GM23338 (cell line): ENCODE measurements at regions not wholly inside any gene's neighbourhood (a gene's known extent, or its start where the extent isn't known, plus 50 kb on each side); places are given as distances from the start of the nearest gene placed in this dataset.

ENCODE experiments used
- ATAC-seq: fragments of 200-7000 bp; cut with Tn5 transposase; 3 replicates; pipeline ENCODE4 v1.9.1; 2020
- DNase-seq: peaks from one replicate; pipeline ENCODE4 v3.0.0-alpha.2; 2015; ENCODE audit warnings: low spot score
- H2AFZ ChIP-seq: fragments of 200-600 bp; sonication (generic); 2 replicates; pipeline ENCODE4 v1.8.0; 2016; ENCODE audit warnings: antibody characterized with exemption, mild to moderate bottlenecking, moderate library complexity
- H3F3A ChIP-seq: fragments of 200-600 bp; sonication (generic); replicated peaks from 2 replicates; pipeline ENCODE4 v1.8.0; 2017; ENCODE audit warnings: antibody characterized with exemption, mixed run types, low read depth
- H3K27ac ChIP-seq: fragments of 200-600 bp; sonication (generic); 2 replicates; pipeline ENCODE4 v1.6.1; 2016; ENCODE audit warnings: low read depth
- H3K27me3 ChIP-seq: fragments of 200-600 bp; sonication (generic); 2 replicates; pipeline ENCODE4 v1.8.0; 2016; ENCODE audit warnings: mild to moderate bottlenecking, mixed run types, moderate library complexity; ENCODE audit not compliant: insufficient read depth
- H3K36me3 ChIP-seq: fragments of 200-600 bp; sonication (generic); 2 replicates; pipeline ENCODE4 v1.8.0; 2016; ENCODE audit warnings: mild to moderate bottlenecking; ENCODE audit not compliant: insufficient read depth
- H3K4me1 ChIP-seq: fragments of 200-600 bp; sonication (generic); 2 replicates; pipeline ENCODE4 v1.8.0; 2016; ENCODE audit warnings: mild to moderate bottlenecking, moderate library complexity; ENCODE audit not compliant: insufficient read depth
- H3K4me2 ChIP-seq: fragments of 200-600 bp; sonication (generic); 2 replicates; pipeline ENCODE4 v1.7.1; 2017; ENCODE audit warnings: mixed run types
- H3K4me3 ChIP-seq: fragments of 200-600 bp; sonication (generic); 2 replicates; pipeline ENCODE4 v1.6.1; 2016; ENCODE audit warnings: mixed run types
- H3K79me2 ChIP-seq: fragments of 200-600 bp; sonication (generic); replicated peaks from 2 replicates; pipeline ENCODE4 v1.8.0; 2017; ENCODE audit warnings: mild to moderate bottlenecking; ENCODE audit not compliant: insufficient read depth
- H3K9me2 ChIP-seq: fragments of 200-600 bp; sonication (generic); 2 replicates; pipeline ENCODE4 v1.8.0; 2017; ENCODE audit not compliant: insufficient read depth
- H4K20me1 ChIP-seq: fragments of 200-600 bp; sonication (generic); replicated peaks from 2 replicates; pipeline ENCODE4 v1.8.0; 2017; ENCODE audit warnings: mild to moderate bottlenecking; ENCODE audit not compliant: insufficient read depth
- H3K27ac Mint-ChIP-seq: 2 replicates; pipeline ENCODE4 v1.8.0; 2020; ENCODE audit warnings: inconsistent platforms, mild to moderate bottlenecking, moderate library complexity, mixed read lengths
- H3K27me3 Mint-ChIP-seq: 3 replicates; pipeline ENCODE4 v1.8.0; 2022; ENCODE audit warnings: low read depth, mild to moderate bottlenecking, moderate library complexity, mixed read lengths, inconsistent platforms; ENCODE audit not compliant: insufficient read depth, poor library complexity
- H3K36me3 Mint-ChIP-seq: 3 replicates; pipeline ENCODE4 v1.8.0; 2021; ENCODE audit warnings: low read depth, mild to moderate bottlenecking, inconsistent platforms, moderate library complexity, mixed read lengths
- H3K4me1 Mint-ChIP-seq: 3 replicates; pipeline ENCODE4 v1.8.0; 2020; ENCODE audit warnings: mild to moderate bottlenecking, inconsistent platforms, mixed read lengths
- H3K4me3 Mint-ChIP-seq: 3 replicates; pipeline ENCODE4 v1.8.0; 2021; ENCODE audit warnings: moderate library complexity, mild to moderate bottlenecking, inconsistent platforms, mixed read lengths
- H3K9me3 Mint-ChIP-seq: 3 replicates; pipeline ENCODE4 v1.8.0; 2020; ENCODE audit warnings: moderate library complexity, mild to moderate bottlenecking, inconsistent platforms, mixed read lengths
- CREB1 ChIP-seq: fragments of 250-450 bp; sonication (Bioruptor Pico); IDR thresholded peaks from 2 replicates; pipeline ENCODE4 v1.5.0; 2020; ENCODE audit warnings: low read depth, mild to moderate bottlenecking, moderate library complexity
- EZH2 ChIP-seq: fragments of 200-600 bp; sonication (generic); IDR thresholded peaks from one replicate; pipeline ENCODE4 v1.8.0; 2017; ENCODE audit warnings: antibody characterized with exemption, mild to moderate bottlenecking, low read depth; ENCODE audit not compliant: unreplicated experiment
- EZH2phosphoT487 ChIP-seq: fragments of 200-600 bp; sonication (generic); IDR thresholded peaks from one replicate; pipeline ENCODE4 v1.8.1; 2018; ENCODE audit warnings: antibody characterized with exemption; ENCODE audit not compliant: unreplicated experiment
- JUNB ChIP-seq: IDR thresholded peaks from one replicate; pipeline ENCODE4 v1.6.1; 2016; ENCODE audit warnings: antibody characterized with exemption; ENCODE audit not compliant: unreplicated experiment
- NANOG ChIP-seq: IDR thresholded peaks from 2 replicates; pipeline ENCODE4 v1.6.1; 2016; ENCODE audit warnings: antibody characterized with exemption, borderline replicate concordance
- POLR2AphosphoS5 ChIP-seq: IDR thresholded peaks from 2 replicates; pipeline ENCODE4 v1.6.1; 2016; ENCODE audit warnings: antibody characterized with exemption, low read depth
- STAT1 ChIP-seq: IDR thresholded peaks from one replicate; pipeline ENCODE4 v1.6.1; 2016; ENCODE audit warnings: antibody characterized with exemption; ENCODE audit not compliant: unreplicated experiment
- ZNF114 ChIP-seq: fragments of 250-450 bp; sonication (Bioruptor Pico); IDR thresholded peaks from 2 replicates; pipeline ENCODE4 v1.5.0; 2020; ENCODE audit warnings: mild to moderate bottlenecking, moderate library complexity
- ZNF331 ChIP-seq: fragments of 250-450 bp; sonication (Bioruptor Pico); IDR thresholded peaks from 2 replicates; pipeline ENCODE4 v1.5.0; 2020; ENCODE audit warnings: low read depth, mild to moderate bottlenecking, moderate library complexity
- TF ChIP-seq, protein P1 (sequence below): fragments of 250-450 bp; sonication (Bioruptor Pico); IDR thresholded peaks from 2 replicates; pipeline ENCODE4 v1.5.0; 2020; ENCODE audit warnings: mild to moderate bottlenecking, moderate library complexity
- TF ChIP-seq, protein P2 (sequence below): IDR thresholded peaks from one replicate; pipeline ENCODE4 v1.6.1; 2018; ENCODE audit warnings: antibody characterized with exemption; ENCODE audit not compliant: unreplicated experiment
- TF ChIP-seq, protein P3 (sequence below): IDR thresholded peaks from 2 replicates; pipeline ENCODE4 v1.6.1; 2016; ENCODE audit warnings: antibody characterized with exemption

DNA sequence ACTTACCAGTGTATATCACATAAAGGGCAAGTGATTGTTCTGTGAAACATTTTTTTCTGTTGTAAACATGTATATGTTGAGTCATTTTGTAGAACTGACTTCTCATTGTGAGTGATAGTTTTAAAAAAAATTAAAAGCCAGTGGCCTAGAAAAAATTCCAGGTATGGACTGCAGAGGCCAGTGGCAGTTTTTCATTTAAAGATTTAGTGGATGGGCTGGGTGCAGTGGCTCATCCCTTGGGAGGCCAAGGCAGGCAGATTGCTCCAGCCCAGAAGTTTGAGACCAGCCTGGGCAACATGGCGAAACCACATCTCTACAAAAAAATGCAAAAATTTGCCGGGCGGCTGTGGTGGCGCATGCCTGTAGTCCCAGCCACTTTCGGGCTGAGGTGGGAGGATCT lies 84.7 kb upstream of the MDM1 start:
- Mint-ChIP-seq H3K4me1 (peaks cover 11% of the 10 kb centered on the region; the same call in 2 of the 3 replicates), H3K27ac (no peak overlapping the region), H3K4me3 (no peak overlapping the region), H3K27me3 (no peaks in the 10 kb centered on the region), H3K36me3 (no peaks in the 10 kb centered on the region), H3K9me3 (peaks cover 7% of the 10 kb centered on the region)
- H3K27me3 ChIP-seq: no peaks in the 10 kb centered on the region
- ATAC-seq: no peak
- no peaks in the 10 kb centered on the region for H3K36me3 ChIP-seq
- TF ChIP-seq CREB1 (CRISPR knock-in tag) (no peak), JUNB (no peak), STAT1 (no peak), EZH2phosphoT487 (no peak), ZNF331 (CRISPR knock-in tag) (no peak), NANOG (no peak), ZNF114 (CRISPR knock-in tag) (no peak), EZH2 (no peak), POLR2AphosphoS5 (no peak)
- TF ChIP-seq, protein P1, sequence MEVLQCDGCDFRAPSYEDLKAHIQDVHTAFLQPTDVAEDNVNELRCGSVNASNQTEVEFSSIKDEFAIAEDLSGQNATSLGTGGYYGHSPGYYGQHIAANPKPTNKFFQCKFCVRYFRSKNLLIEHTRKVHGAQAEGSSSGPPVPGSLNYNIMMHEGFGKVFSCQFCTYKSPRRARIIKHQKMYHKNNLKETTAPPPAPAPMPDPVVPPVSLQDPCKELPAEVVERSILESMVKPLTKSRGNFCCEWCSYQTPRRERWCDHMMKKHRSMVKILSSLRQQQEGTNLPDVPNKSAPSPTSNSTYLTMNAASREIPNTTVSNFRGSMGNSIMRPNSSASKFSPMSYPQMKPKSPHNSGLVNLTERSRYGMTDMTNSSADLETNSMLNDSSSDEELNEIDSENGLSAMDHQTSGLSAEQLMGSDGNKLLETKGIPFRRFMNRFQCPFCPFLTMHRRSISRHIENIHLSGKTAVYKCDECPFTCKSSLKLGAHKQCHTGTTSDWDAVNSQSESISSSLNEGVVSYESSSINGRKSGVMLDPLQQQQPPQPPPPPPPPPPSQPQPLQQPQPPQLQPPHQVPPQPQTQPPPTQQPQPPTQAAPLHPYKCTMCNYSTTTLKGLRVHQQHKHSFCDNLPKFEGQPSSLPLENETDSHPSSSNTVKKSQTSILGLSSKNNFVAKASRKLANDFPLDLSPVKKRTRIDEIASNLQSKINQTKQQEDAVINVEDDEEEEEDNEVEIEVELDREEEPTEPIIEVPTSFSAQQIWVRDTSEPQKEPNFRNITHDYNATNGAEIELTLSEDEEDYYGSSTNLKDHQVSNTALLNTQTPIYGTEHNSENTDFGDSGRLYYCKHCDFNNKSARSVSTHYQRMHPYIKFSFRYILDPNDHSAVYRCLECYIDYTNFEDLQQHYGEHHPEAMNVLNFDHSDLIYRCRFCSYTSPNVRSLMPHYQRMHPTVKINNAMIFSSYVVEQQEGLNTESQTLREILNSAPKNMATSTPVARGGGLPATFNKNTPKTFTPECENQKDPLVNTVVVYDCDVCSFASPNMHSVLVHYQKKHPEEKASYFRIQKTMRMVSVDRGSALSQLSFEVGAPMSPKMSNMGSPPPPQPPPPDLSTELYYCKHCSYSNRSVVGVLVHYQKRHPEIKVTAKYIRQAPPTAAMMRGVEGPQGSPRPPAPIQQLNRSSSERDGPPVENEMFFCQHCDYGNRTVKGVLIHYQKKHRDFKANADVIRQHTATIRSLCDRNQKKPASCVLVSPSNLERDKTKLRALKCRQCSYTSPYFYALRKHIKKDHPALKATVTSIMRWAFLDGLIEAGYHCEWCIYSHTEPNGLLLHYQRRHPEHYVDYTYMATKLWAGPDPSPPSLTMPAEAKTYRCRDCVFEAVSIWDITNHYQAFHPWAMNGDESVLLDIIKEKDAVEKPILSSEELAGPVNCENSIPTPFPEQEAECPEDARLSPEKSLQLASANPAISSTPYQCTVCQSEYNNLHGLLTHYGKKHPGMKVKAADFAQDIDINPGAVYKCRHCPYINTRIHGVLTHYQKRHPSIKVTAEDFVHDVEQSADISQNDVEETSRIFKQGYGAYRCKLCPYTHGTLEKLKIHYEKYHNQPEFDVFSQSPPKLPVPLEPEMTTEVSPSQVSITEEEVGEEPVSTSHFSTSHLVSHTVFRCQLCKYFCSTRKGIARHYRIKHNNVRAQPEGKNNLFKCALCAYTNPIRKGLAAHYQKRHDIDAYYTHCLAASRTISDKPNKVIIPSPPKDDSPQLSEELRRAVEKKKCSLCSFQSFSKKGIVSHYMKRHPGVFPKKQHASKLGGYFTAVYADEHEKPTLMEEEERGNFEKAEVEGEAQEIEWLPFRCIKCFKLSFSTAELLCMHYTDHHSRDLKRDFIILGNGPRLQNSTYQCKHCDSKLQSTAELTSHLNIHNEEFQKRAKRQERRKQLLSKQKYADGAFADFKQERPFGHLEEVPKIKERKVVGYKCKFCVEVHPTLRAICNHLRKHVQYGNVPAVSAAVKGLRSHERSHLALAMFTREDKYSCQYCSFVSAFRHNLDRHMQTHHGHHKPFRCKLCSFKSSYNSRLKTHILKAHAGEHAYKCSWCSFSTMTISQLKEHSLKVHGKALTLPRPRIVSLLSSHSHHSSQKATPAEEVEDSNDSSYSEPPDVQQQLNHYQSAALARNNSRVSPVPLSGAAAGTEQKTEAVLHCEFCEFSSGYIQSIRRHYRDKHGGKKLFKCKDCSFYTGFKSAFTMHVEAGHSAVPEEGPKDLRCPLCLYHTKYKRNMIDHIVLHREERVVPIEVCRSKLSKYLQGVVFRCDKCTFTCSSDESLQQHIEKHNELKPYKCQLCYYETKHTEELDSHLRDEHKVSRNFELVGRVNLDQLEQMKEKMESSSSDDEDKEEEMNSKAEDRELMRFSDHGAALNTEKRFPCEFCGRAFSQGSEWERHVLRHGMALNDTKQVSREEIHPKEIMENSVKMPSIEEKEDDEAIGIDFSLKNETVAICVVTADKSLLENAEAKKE (CRISPR knock-in tag): no peak
- TF ChIP-seq, protein P2, sequence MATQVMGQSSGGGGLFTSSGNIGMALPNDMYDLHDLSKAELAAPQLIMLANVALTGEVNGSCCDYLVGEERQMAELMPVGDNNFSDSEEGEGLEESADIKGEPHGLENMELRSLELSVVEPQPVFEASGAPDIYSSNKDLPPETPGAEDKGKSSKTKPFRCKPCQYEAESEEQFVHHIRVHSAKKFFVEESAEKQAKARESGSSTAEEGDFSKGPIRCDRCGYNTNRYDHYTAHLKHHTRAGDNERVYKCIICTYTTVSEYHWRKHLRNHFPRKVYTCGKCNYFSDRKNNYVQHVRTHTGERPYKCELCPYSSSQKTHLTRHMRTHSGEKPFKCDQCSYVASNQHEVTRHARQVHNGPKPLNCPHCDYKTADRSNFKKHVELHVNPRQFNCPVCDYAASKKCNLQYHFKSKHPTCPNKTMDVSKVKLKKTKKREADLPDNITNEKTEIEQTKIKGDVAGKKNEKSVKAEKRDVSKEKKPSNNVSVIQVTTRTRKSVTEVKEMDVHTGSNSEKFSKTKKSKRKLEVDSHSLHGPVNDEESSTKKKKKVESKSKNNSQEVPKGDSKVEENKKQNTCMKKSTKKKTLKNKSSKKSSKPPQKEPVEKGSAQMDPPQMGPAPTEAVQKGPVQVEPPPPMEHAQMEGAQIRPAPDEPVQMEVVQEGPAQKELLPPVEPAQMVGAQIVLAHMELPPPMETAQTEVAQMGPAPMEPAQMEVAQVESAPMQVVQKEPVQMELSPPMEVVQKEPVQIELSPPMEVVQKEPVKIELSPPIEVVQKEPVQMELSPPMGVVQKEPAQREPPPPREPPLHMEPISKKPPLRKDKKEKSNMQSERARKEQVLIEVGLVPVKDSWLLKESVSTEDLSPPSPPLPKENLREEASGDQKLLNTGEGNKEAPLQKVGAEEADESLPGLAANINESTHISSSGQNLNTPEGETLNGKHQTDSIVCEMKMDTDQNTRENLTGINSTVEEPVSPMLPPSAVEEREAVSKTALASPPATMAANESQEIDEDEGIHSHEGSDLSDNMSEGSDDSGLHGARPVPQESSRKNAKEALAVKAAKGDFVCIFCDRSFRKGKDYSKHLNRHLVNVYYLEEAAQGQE: no peak
- TF ChIP-seq, protein P3, sequence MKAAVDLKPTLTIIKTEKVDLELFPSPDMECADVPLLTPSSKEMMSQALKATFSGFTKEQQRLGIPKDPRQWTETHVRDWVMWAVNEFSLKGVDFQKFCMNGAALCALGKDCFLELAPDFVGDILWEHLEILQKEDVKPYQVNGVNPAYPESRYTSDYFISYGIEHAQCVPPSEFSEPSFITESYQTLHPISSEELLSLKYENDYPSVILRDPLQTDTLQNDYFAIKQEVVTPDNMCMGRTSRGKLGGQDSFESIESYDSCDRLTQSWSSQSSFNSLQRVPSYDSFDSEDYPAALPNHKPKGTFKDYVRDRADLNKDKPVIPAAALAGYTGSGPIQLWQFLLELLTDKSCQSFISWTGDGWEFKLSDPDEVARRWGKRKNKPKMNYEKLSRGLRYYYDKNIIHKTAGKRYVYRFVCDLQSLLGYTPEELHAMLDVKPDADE: no peak
- H3K27ac ChIP-seq: no peak overlapping the region
- H3K79me2 ChIP-seq: no peaks in the 10 kb centered on the region
- H3K4me2 ChIP-seq: no peak overlapping the region
- no peaks in the 10 kb centered on the region for H3K4me1 ChIP-seq
- H3F3A ChIP-seq: no peaks in the 10 kb centered on the region
- no peaks in the 10 kb centered on the region for H4K20me1 ChIP-seq
- H2AFZ ChIP-seq: no peak overlapping the region
- H3K4me3 ChIP-seq: no peak overlapping the region
- no peak for DNase-seq
- no peaks in the 10 kb centered on the region for H3K9me2 ChIP-seq
